ENCODE measurements at regions not wholly inside any gene's neighbourhood (a gene's known extent, or its start where the extent isn't known, plus 50 kb on each side); places are given as distances from the start of the nearest gene placed in this dataset.

DNA sequence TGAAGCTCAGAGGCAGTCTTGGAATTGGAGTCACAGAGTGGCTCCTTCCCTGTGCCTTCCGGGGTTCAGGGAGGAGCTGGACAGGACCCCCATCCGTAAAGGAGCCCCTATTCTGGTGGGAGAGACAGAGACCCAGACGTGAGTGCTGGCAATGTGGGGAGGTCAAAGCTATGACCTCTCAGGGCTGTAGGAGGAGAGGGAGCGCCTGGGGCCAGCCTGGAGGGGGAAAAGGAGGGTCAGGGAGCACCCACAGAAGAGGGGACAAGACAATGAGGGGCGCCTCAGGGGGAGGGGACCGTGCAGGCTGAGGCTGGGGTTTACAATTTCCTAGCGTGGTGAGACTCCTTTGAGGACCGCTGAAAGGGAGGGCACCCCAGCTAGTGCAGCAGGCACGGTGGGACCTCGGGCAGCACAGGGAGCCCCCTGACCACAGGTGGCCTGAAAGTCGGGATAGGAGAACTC, 97.9 kb upstream of the LRPAP1 start:
- TF ChIP-seq, protein P1, sequence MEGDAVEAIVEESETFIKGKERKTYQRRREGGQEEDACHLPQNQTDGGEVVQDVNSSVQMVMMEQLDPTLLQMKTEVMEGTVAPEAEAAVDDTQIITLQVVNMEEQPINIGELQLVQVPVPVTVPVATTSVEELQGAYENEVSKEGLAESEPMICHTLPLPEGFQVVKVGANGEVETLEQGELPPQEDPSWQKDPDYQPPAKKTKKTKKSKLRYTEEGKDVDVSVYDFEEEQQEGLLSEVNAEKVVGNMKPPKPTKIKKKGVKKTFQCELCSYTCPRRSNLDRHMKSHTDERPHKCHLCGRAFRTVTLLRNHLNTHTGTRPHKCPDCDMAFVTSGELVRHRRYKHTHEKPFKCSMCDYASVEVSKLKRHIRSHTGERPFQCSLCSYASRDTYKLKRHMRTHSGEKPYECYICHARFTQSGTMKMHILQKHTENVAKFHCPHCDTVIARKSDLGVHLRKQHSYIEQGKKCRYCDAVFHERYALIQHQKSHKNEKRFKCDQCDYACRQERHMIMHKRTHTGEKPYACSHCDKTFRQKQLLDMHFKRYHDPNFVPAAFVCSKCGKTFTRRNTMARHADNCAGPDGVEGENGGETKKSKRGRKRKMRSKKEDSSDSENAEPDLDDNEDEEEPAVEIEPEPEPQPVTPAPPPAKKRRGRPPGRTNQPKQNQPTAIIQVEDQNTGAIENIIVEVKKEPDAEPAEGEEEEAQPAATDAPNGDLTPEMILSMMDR (IDR thresholded peaks at IDR 0.05): no peak
- TF ChIP-seq POLR2AphosphoS5 (IDR thresholded peaks at IDR 0.05) (no peak), POLR2A (IDR thresholded peaks at IDR 0.05) (no peak)

All from gastroesophageal sphincter (tissue), 3 donors.